SK-N-SH treated with all-trans-retinoic acid at 6 μM for 48 hours (cell line): ENCODE measurements at regions not wholly inside any gene's neighbourhood (a gene's known extent, or its start where the extent isn't known, plus 50 kb on each side); places are given as distances from the start of the nearest gene placed in this dataset.

Experiments used
- ATAC-seq: fragments of 200-7000 bp; cut with Tn5 transposase; 3 replicates; pipeline ENCODE4 v1.9.1; 2020; ENCODE audit warnings: mild to moderate bottlenecking, moderate library complexity
- ARNTL ChIP-seq: fragments of 450-650 bp; formaldehyde crosslinking; IDR thresholded peaks from 2 replicates; pipeline ENCODE4 v1.5.0; 2020; ENCODE audit warnings: low read depth, mild to moderate bottlenecking, moderate library complexity, borderline replicate concordance
- BACH2 ChIP-seq: fragments of 250-450 bp; sonication (Bioruptor Pico); IDR thresholded peaks from 2 replicates; pipeline ENCODE4 v1.9.0; 2021; ENCODE audit warnings: mild to moderate bottlenecking, borderline replicate concordance
- CREB5 ChIP-seq: fragments of 250-450 bp; sonication (Bioruptor Pico); IDR thresholded peaks from 2 replicates; pipeline ENCODE4 v1.5.1; 2020; ENCODE audit warnings: low read depth, mild to moderate bottlenecking, moderate library complexity
- CSRNP3 ChIP-seq: fragments of 250-450 bp; sonication (Bioruptor Pico); IDR thresholded peaks from 2 replicates; pipeline ENCODE4 v1.5.1; 2021; ENCODE audit warnings: mild to moderate bottlenecking, moderate library complexity
- ESRRG ChIP-seq: fragments of 250-450 bp; sonication (Bioruptor Pico); IDR thresholded peaks from 2 replicates; pipeline ENCODE4 v1.6.1; 2021; ENCODE audit warnings: mild to moderate bottlenecking
- OSR1 ChIP-seq: fragments of 250-450 bp; sonication (Bioruptor Pico); IDR thresholded peaks from 2 replicates; pipeline ENCODE4 v1.8.0; 2022; ENCODE audit warnings: moderate library complexity, mild to moderate bottlenecking, inconsistent platforms
- PATZ1 ChIP-seq: fragments of 250-450 bp; sonication (Bioruptor Pico); IDR thresholded peaks from 2 replicates; pipeline ENCODE4 v1.8.0; 2020; ENCODE audit warnings: mild to moderate bottlenecking, moderate library complexity, borderline replicate concordance
- POU6F1 ChIP-seq: fragments of 250-450 bp; sonication (Bioruptor Pico); IDR thresholded peaks from 2 replicates; pipeline ENCODE4 v1.8.0; 2021; ENCODE audit warnings: low read depth, mild to moderate bottlenecking, moderate library complexity, borderline replicate concordance
- PPARA ChIP-seq: fragments of 250-450 bp; sonication (Bioruptor Pico); IDR thresholded peaks from 2 replicates; pipeline ENCODE4 v1.5.0; 2020; ENCODE audit warnings: mild to moderate bottlenecking, borderline replicate concordance
- RARB ChIP-seq: fragments of 250-450 bp; sonication (Bioruptor Pico); IDR thresholded peaks from 2 replicates; pipeline ENCODE4 v1.8.0; 2021; ENCODE audit warnings: mild to moderate bottlenecking, moderate library complexity
- SNAI2 ChIP-seq: fragments of 250-450 bp; sonication (Bioruptor Pico); IDR thresholded peaks from 2 replicates; pipeline ENCODE4 v1.5.0; 2020; ENCODE audit warnings: mild to moderate bottlenecking, moderate library complexity
- TCF4 ChIP-seq: fragments of 250-450 bp; sonication (Bioruptor Pico); IDR thresholded peaks from 2 replicates; pipeline ENCODE4 v1.8.0; 2021; ENCODE audit warnings: mild to moderate bottlenecking, moderate library complexity, borderline replicate concordance
- TSHZ2 ChIP-seq: fragments of 250-450 bp; sonication (Bioruptor Pico); IDR thresholded peaks from 2 replicates; pipeline ENCODE4 v1.5.0; 2020; ENCODE audit warnings: mild to moderate bottlenecking, moderate library complexity
- ZC3H10 ChIP-seq: fragments of 250-450 bp; sonication (Bioruptor Pico); IDR thresholded peaks from 2 replicates; pipeline ENCODE4 v1.5.1; 2021; ENCODE audit warnings: mild to moderate bottlenecking, moderate library complexity
- ZFP3 ChIP-seq: fragments of 250-450 bp; sonication (Bioruptor Pico); IDR thresholded peaks from 2 replicates; pipeline ENCODE4 v1.5.0; 2020; ENCODE audit warnings: mild to moderate bottlenecking, moderate library complexity
- ZFP30 ChIP-seq: fragments of 450-650 bp; formaldehyde crosslinking; IDR thresholded peaks from 2 replicates; pipeline ENCODE4 v1.5.0; 2022; ENCODE audit warnings: mild to moderate bottlenecking, moderate library complexity
- ZNF565 ChIP-seq: fragments of 450-650 bp; formaldehyde crosslinking; conservative IDR thresholded peaks from 2 replicates; pipeline ENCODE4 v1.5.0; 2020; ENCODE audit warnings: low read depth, mild to moderate bottlenecking, moderate library complexity
- ZNF70 ChIP-seq: fragments of 450-650 bp; formaldehyde crosslinking; IDR thresholded peaks from 2 replicates; pipeline ENCODE4 v1.5.0; 2020; ENCODE audit warnings: mild to moderate bottlenecking, moderate library complexity
- ZNF8 ChIP-seq: fragments of 450-650 bp; formaldehyde crosslinking; IDR thresholded peaks from 2 replicates; pipeline ENCODE4 v1.5.0; 2020; ENCODE audit warnings: mild to moderate bottlenecking, moderate library complexity

GRCh38 chr1:163427279-163427678 is 105.5 kb downstream of the NUF2 start:
- no peak for ATAC-seq
- TF ChIP-seq CREB5 (CRISPR knock-in tag): no peak
- TF ChIP-seq PATZ1 (CRISPR knock-in tag): no peak
- TF ChIP-seq POU6F1 (CRISPR knock-in tag): no peak
- TF ChIP-seq, all 23 proteins: peak for 0

- TF ChIP-seq ZC3H10 (CRISPR knock-in tag) (no peak), TSHZ2 (no peak), PPARA (CRISPR knock-in tag) (no peak), POU6F1 (CRISPR knock-in tag) (no peak), TCF4 (no peak), ZNF565 (CRISPR knock-in tag) (no peak), ZFP30 (CRISPR knock-in tag) (no peak), ARNTL (CRISPR knock-in tag) (no peak), ZNF70 (CRISPR knock-in tag) (no peak), BACH2 (no peak), OSR1 (CRISPR knock-in tag) (no peak)
- TF ChIP-seq, all 23 proteins: peak for 0
- peak; percentile 47; the same call in 2 of the 3 replicates for ATAC-seq
Measured at GRCh38 chr1:163436140-163436812, 114.5 kb downstream of the NUF2 start.

GRCh38 chr1:163439471-163439870 is 117.7 kb downstream of the NUF2 start:
- ATAC-seq: no peak
- TF ChIP-seq RARB (no peak), BACH2 (no peak)

GRCh38 chr1:163440090-163440489 is 118.3 kb downstream of the NUF2 start:
- peak; percentile 70 for ATAC-seq
- no peak for TF ChIP-seq ZNF8 (CRISPR knock-in tag)
- peak; percentile 65; the same call in 1 of the 2 replicates for TF ChIP-seq TCF4

GRCh38 chr1:163442231-163442879 is 120.6 kb downstream of the NUF2 start:
- ATAC-seq: no peak
- no peak for TF ChIP-seq ZFP3 (CRISPR knock-in tag)
- TF ChIP-seq SNAI2 (CRISPR knock-in tag): no peak
- TF ChIP-seq BACH2: no peak
- TF ChIP-seq RARB: no peak
- no peak for TF ChIP-seq ZNF70 (CRISPR knock-in tag)
- TF ChIP-seq ZNF8 (CRISPR knock-in tag): no peak
- no peak for TF ChIP-seq CSRNP3 (CRISPR knock-in tag)
- no peak for TF ChIP-seq CREB5 (CRISPR knock-in tag)
- TF ChIP-seq ESRRG (CRISPR knock-in tag): no peak
- no peak for TF ChIP-seq POU6F1 (CRISPR knock-in tag)
